Glutamatergic neuron (in vitro differentiated cells): ENCODE measurements at regions not wholly inside any gene's neighbourhood (a gene's known extent, or its start where the extent isn't known, plus 50 kb on each side); places are given as distances from the start of the nearest gene placed in this dataset.

Source experiments
- DNase-seq: peaks from one replicate; pipeline ENCODE4 v3.0.0; 2022
- H3K27ac Mint-ChIP-seq: one replicate; pipeline ENCODE4 v1.8.0; 2020; ENCODE audit warnings: mild to moderate bottlenecking, mixed read lengths, inconsistent platforms; ENCODE audit not compliant: unreplicated experiment
- H3K27me3 Mint-ChIP-seq: one replicate; pipeline ENCODE4 v1.8.0; 2020; ENCODE audit warnings: mild to moderate bottlenecking, moderate library complexity, mixed read lengths, inconsistent platforms; ENCODE audit not compliant: unreplicated experiment
- H3K36me3 Mint-ChIP-seq: one replicate; pipeline ENCODE4 v1.8.0; 2020; ENCODE audit warnings: mild to moderate bottlenecking, mixed read lengths, inconsistent platforms; ENCODE audit not compliant: unreplicated experiment
- H3K4me1 Mint-ChIP-seq: one replicate; pipeline ENCODE4 v1.8.0; 2020; ENCODE audit warnings: mild to moderate bottlenecking, low read depth, mixed read lengths, inconsistent platforms; ENCODE audit not compliant: unreplicated experiment
- H3K4me3 Mint-ChIP-seq: one replicate; pipeline ENCODE4 v1.8.0; 2020; ENCODE audit warnings: mild to moderate bottlenecking, mixed read lengths, inconsistent platforms; ENCODE audit not compliant: unreplicated experiment
- H3K9me3 Mint-ChIP-seq: one replicate; pipeline ENCODE4 v1.8.0; 2020; ENCODE audit warnings: mild to moderate bottlenecking, moderate library complexity, mixed read lengths, inconsistent platforms; ENCODE audit not compliant: unreplicated experiment
- TF ChIP-seq, protein P1 (sequence below): fragments of 200-600 bp; sonication (generic); IDR thresholded peaks from one replicate; pipeline ENCODE4 v1.5.0; 2021; ENCODE audit not compliant: partially characterized antibody, unreplicated experiment

DNA sequence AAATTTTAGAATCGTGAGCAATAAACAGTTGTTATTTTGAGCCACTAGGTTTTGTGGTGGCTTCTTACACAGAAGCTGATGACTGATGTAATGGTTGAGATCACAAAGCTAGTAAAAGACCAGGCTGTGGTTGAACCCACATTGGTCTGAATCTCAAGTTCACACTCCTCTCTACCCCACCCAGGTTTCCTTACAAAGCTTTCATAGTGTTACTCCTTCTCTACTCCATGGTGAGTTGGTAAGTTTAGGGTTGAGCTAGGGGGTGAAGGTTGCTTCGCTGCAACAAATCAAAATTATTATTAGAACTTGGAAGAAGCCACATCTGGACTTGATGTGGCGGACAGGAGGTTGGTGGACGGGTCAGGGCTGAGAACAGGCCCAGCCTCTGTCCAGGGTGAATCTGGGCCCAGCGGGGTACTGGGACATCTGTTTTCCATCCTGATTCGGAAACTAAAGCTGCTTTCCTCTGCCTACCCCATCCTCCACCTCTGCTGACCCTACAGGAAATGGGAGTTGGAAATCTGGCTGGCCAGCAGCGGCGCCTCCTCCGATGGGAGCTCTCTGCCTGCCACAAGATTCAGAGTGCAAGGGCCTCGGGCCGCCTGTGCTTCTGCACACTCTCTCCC, 86.3 kb downstream of the ZFP36L2 start:
- peaks cover 3% of the 10 kb centered on the region for H3K9me3 Mint-ChIP-seq
- no peak overlapping the region for H3K4me3 Mint-ChIP-seq
- peaks cover 4% of the 10 kb centered on the region for H3K27me3 Mint-ChIP-seq
- no peaks in the 10 kb centered on the region for H3K4me1 Mint-ChIP-seq
- no peaks in the 10 kb centered on the region for H3K36me3 Mint-ChIP-seq
- TF ChIP-seq, protein P1, sequence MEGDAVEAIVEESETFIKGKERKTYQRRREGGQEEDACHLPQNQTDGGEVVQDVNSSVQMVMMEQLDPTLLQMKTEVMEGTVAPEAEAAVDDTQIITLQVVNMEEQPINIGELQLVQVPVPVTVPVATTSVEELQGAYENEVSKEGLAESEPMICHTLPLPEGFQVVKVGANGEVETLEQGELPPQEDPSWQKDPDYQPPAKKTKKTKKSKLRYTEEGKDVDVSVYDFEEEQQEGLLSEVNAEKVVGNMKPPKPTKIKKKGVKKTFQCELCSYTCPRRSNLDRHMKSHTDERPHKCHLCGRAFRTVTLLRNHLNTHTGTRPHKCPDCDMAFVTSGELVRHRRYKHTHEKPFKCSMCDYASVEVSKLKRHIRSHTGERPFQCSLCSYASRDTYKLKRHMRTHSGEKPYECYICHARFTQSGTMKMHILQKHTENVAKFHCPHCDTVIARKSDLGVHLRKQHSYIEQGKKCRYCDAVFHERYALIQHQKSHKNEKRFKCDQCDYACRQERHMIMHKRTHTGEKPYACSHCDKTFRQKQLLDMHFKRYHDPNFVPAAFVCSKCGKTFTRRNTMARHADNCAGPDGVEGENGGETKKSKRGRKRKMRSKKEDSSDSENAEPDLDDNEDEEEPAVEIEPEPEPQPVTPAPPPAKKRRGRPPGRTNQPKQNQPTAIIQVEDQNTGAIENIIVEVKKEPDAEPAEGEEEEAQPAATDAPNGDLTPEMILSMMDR: no peak
- peak; percentile 6 for DNase-seq
- H3K27ac Mint-ChIP-seq: no peak overlapping the region

DNA sequence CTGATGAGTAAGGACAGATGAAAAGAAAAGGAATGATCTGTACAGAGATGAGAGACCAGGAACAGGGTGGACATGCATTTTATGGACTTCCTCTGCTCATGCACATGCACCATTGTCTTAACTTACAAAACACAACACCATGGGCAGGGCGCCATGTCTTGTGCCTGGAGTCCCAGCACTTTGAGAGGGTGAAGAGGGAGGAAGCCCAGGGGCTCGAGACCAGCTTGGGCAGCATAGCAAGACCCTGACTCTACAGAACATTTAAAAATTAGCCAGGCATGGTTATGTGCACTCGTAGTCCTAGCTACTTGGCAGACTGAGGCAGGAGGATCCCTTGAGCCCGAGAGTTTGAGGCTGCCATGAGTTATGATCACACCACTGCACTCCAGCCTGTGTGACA, 86.9 kb downstream of the ZFP36L2 start:
- peaks cover 4% of the 10 kb centered on the region for H3K27me3 Mint-ChIP-seq
- no peaks in the 10 kb centered on the region for H3K36me3 Mint-ChIP-seq
- H3K4me3 Mint-ChIP-seq: no peak overlapping the region
- H3K27ac Mint-ChIP-seq: no peak overlapping the region
- no peak for DNase-seq
- no peaks in the 10 kb centered on the region for H3K4me1 Mint-ChIP-seq
- TF ChIP-seq, protein P1: no peak
- peaks cover 3% of the 10 kb centered on the region for H3K9me3 Mint-ChIP-seq

GRCh38 chr2:43138441-43138840, 88.0 kb downstream of the ZFP36L2 start:
- Mint-ChIP-seq H3K4me3 (no peak overlapping the region), H3K9me3 (peaks cover 3% of the 10 kb centered on the region), H3K27ac (no peak overlapping the region), H3K36me3 (no peaks in the 10 kb centered on the region), H3K4me1 (peaks cover 3% of the 10 kb centered on the region), H3K27me3 (peaks cover 4% of the 10 kb centered on the region)
- peak; percentile 6 for DNase-seq
- TF ChIP-seq, protein P1: no peak

DNA sequence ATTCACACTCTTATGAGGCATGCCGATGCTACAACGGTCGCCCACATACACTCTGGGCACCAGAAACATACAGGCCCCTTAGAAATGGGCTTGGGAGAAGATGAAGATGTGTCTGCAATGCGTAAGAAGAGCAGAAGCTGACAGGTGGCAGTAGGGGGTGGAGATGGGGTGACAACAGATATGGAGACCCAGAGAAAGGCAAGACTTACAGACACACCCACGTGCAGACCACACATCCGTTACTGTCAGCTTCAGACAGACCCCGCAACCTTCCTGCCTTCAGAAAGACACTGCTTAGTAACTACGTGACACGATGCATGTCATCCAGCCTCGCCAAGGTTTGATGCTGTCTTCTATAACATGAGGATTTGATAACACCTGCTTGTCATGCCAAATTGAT, 89.5 kb downstream of the ZFP36L2 start:
- TF ChIP-seq, protein P1: no peak
- Mint-ChIP-seq H3K27me3 (peaks cover 4% of the 10 kb centered on the region), H3K9me3 (peaks cover 3% of the 10 kb centered on the region), H3K36me3 (no peaks in the 10 kb centered on the region), H3K4me1 (peaks cover 5% of the 10 kb centered on the region), H3K27ac (no peak overlapping the region), H3K4me3 (no peak overlapping the region)
- peak; percentile 3 for DNase-seq

GRCh38 chr2:43136011-43136799, 90.2 kb downstream of the ZFP36L2 start:
- Mint-ChIP-seq H3K4me1 (peaks cover 5% of the 10 kb centered on the region), H3K9me3 (peaks cover 3% of the 10 kb centered on the region), H3K27me3 (peaks cover 4% of the 10 kb centered on the region), H3K36me3 (no peaks in the 10 kb centered on the region), H3K4me3 (no peak overlapping the region), H3K27ac (no peak overlapping the region)
- TF ChIP-seq, protein P1: no peak
- DNase-seq: peak; percentile 12
